ENCODE measurements at regions not wholly inside any gene's neighbourhood (a gene's known extent, or its start where the extent isn't known, plus 50 kb on each side); places are given as distances from the start of the nearest gene placed in this dataset.

DNA sequence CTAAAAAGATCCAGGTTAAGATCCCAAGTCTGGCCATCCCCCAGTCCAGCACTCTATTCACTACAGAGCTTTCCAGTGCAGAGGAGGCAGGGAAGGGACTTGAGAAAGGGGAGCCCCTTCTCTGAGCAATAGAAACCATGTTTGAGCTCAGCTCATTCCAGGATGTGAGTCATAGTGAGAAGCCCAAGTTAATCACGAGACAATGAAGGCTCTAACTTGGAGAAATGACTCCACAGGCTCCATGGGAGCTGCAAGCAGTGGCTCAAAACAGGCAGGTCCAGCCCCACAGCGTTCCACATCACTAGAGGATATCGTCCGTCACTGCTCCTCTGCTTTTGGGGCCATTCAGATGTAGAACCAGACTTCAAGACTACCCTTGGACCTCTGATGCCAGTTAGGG is 59.1 kb downstream of the CAMK2N1 start:
- TF ChIP-seq ZBTB33 (IDR thresholded peaks at IDR 0.05) (no peak), MAX (IDR thresholded peaks at IDR 0.05) (no peak), REST (IDR thresholded peaks at IDR 0.05) (no peak), RAD21 (IDR thresholded peaks at IDR 0.05) (no peak), YY1 (IDR thresholded peaks at IDR 0.05) (no peak), HNF4A (conservative IDR thresholded peaks at IDR 0.05) (no peak), JUND (IDR thresholded peaks at IDR 0.05) (no peak), GABPA (IDR thresholded peaks at IDR 0.05 in 1 of 2, conservative IDR thresholded peaks at IDR 0.05 in 1 of 2) (no peak), NR2F2 (IDR thresholded peaks at IDR 0.05) (no peak), EGR1 (IDR thresholded peaks at IDR 0.05; ENCODE audit: low read depth in 2 of 2) (no peak), FOXA1 (IDR thresholded peaks at IDR 0.05) (no peak), ATF3 (IDR thresholded peaks at IDR 0.05) (no peak), HNF4G (IDR thresholded peaks at IDR 0.05) (no peak), TAF1 (conservative IDR thresholded peaks at IDR 0.05) (no peak), FOXA2 (IDR thresholded peaks at IDR 0.05) (no peak), CTCF (IDR thresholded peaks at IDR 0.05; ENCODE audit: low read depth, low read length, missing input control) (no peak), RXRA (IDR thresholded peaks at IDR 0.05) (no peak)
- DNase-seq (ENCODE audit: low spot score): no peak
- no peak overlapping the region for H3K9ac ChIP-seq (ENCODE audit: low read depth in 1 of 2, low read length in 2 of 2)
- no peak overlapping the region for H3K27ac ChIP-seq (ENCODE audit: low read depth in 1 of 2, low read length in 2 of 2)
- H3K4me1 ChIP-seq (ENCODE audit: control insufficient read depth in 4 of 4, insufficient read depth in 4 of 4, low read length in 3 of 4): no peaks in the 10 kb centered on the region
- 73% methylated on average over 4 of the region's 4 CpGs for WGBS
- peaks cover 0 to 16% (median 2%) of the 10 kb centered on the region in 4 donors for H3K9me3 ChIP-seq (ENCODE audit: control insufficient read depth in 4 of 4, low read length in 3 of 4)
- no peak overlapping the region for H3K4me3 ChIP-seq (ENCODE audit: low read depth in 1 of 3, low read length in 3 of 3)
- no peaks in the 10 kb centered on the region for H3K27me3 ChIP-seq (ENCODE audit: control insufficient read depth in 4 of 4, insufficient read depth in 4 of 4, low read length in 3 of 4)
- H3K36me3 ChIP-seq (ENCODE audit: control insufficient read depth in 4 of 4, insufficient read depth in 3 of 4, low read depth in 1 of 4, low read length in 3 of 4): no peaks in the 10 kb centered on the region

DNA sequence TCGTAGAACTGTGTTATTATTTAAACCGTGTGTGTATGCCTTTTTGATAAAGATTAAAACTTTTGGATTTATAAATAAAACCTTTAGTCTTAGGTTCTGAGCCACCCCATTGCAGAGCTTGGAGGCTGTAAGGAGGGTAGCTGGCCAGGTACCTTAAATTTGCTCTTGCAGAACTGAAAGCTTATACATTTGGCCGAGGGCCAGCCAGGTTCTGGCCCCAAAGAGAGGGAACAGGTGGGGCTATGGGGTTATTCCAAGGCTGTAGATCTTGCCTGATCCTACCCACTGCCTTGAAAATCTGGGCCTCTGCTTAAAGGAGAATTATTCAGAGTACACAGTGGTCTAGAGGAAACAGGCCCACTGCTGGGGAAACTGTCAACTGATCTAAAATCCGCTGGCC is 59.6 kb downstream of the CAMK2N1 start:
- no peaks in the 10 kb centered on the region for H3K27me3 ChIP-seq (ENCODE audit: control insufficient read depth in 4 of 4, insufficient read depth in 4 of 4, low read length in 3 of 4)
- H3K27ac ChIP-seq (ENCODE audit: low read depth in 1 of 2, low read length in 2 of 2): no peak overlapping the region
- no peak overlapping the region for H3K4me3 ChIP-seq (ENCODE audit: low read depth in 1 of 3, low read length in 3 of 3)
- no peak for DNase-seq (ENCODE audit: low spot score)
- no peaks in the 10 kb centered on the region for H3K36me3 ChIP-seq (ENCODE audit: control insufficient read depth in 4 of 4, insufficient read depth in 3 of 4, low read depth in 1 of 4, low read length in 3 of 4)
- WGBS: 68% methylated on average over 4 of the region's 4 CpGs
- H3K4me1 ChIP-seq (ENCODE audit: control insufficient read depth in 4 of 4, insufficient read depth in 4 of 4, low read length in 3 of 4): no peaks in the 10 kb centered on the region
- H3K9ac ChIP-seq (ENCODE audit: low read depth in 1 of 2, low read length in 2 of 2): no peak overlapping the region
- H3K9me3 ChIP-seq (ENCODE audit: control insufficient read depth in 4 of 4, low read length in 3 of 4): peaks cover 0 to 16% (median 2%) of the 10 kb centered on the region in 4 donors
- TF ChIP-seq YY1 (IDR thresholded peaks at IDR 0.05): no peak
- no peak for TF ChIP-seq RAD21 (IDR thresholded peaks at IDR 0.05)
- TF ChIP-seq ATF3 (IDR thresholded peaks at IDR 0.05): no peak
- TF ChIP-seq TAF1 (conservative IDR thresholded peaks at IDR 0.05): no peak
- no peak for TF ChIP-seq RXRA (IDR thresholded peaks at IDR 0.05)
- TF ChIP-seq FOXA1 (IDR thresholded peaks at IDR 0.05): no peak
- TF ChIP-seq NR2F2 (IDR thresholded peaks at IDR 0.05): no peak
- no peak for TF ChIP-seq HNF4A (conservative IDR thresholded peaks at IDR 0.05)
- no peak for TF ChIP-seq SP1 (IDR thresholded peaks at IDR 0.05)
- no peak for TF ChIP-seq JUND (IDR thresholded peaks at IDR 0.05)
- no peak for TF ChIP-seq FOXA2 (IDR thresholded peaks at IDR 0.05)
- no peak for TF ChIP-seq REST (IDR thresholded peaks at IDR 0.05)
- no peak for TF ChIP-seq EGR1 (IDR thresholded peaks at IDR 0.05; ENCODE audit: low read depth in 2 of 2)
- TF ChIP-seq MAX (IDR thresholded peaks at IDR 0.05): no peak

All from liver (tissue), 8 donors.